Mesenchymal stem cell (in vitro differentiated cells and primary cell): ENCODE measurements at regions not wholly inside any gene's neighbourhood (a gene's known extent, or its start where the extent isn't known, plus 50 kb on each side); places are given as distances from the start of the nearest gene placed in this dataset.
A peak's percentile ranks its signal among the peaks of the same experiment; 100 is the strongest.

Source experiments
- DNase-seq: peaks from one replicate; pipeline ENCODE4 v3.0.0-alpha.2; 2013
- H2AFZ ChIP-seq: one replicate; pipeline ENCODE4 v1.6.1; 2013; ENCODE audit warnings: low read depth, mild to moderate bottlenecking, control low read depth, inconsistent platforms, low read length, moderate library complexity
- H2AK5ac ChIP-seq: 2 replicates; pipeline ENCODE4 v1.6.1; 2013; ENCODE audit warnings: low read length, moderate library complexity, mild to moderate bottlenecking, inconsistent platforms; ENCODE audit not compliant: severe bottlenecking
- H2BK120ac ChIP-seq: one replicate; pipeline ENCODE4 v1.6.1; 2013; ENCODE audit warnings: low read depth, mild to moderate bottlenecking, inconsistent platforms, low read length, moderate library complexity
- H2BK12ac ChIP-seq, 2 experiments: one replicate each; pipeline ENCODE4 v1.6.1; 2013; ENCODE audit warnings: inconsistent platforms in 2 of 2, low read length in 2 of 2, mild to moderate bottlenecking in 2 of 2, moderate library complexity in 2 of 2, control low read depth in 1 of 2
- H2BK15ac ChIP-seq: one replicate; pipeline ENCODE4 v1.6.1; 2013; ENCODE audit warnings: mild to moderate bottlenecking, low read depth, inconsistent platforms; ENCODE audit not compliant: poor library complexity, severe bottlenecking
- H2BK5ac ChIP-seq: 2 replicates; pipeline ENCODE4 v1.6.1; 2013; ENCODE audit warnings: low read depth, mild to moderate bottlenecking, low read length, control low read depth, inconsistent platforms; ENCODE audit not compliant: poor library complexity, severe bottlenecking
- H3K14ac ChIP-seq, 2 experiments: one replicate each; pipeline ENCODE4 v1.6.1; 2013; ENCODE audit warnings: inconsistent platforms in 2 of 2, low read length in 2 of 2, control low read depth in 1 of 2, mild to moderate bottlenecking in 1 of 2, moderate library complexity in 1 of 2
- H3K18ac ChIP-seq, 2 experiments: one replicate each; pipeline ENCODE4 v1.6.1; 2013; ENCODE audit warnings: inconsistent platforms in 2 of 2, low read length in 2 of 2, control low read depth in 1 of 2, low read depth in 1 of 2, mild to moderate bottlenecking in 1 of 2
- H3K23ac ChIP-seq, 2 experiments: one replicate each; pipeline ENCODE4 v1.6.1; 2013; ENCODE audit warnings: inconsistent platforms in 2 of 2, low read length in 2 of 2, mild to moderate bottlenecking in 2 of 2, moderate library complexity in 2 of 2, control low read depth in 1 of 2
- H3K27ac ChIP-seq: 2 replicates; pipeline ENCODE4 v1.5.1; 2013; ENCODE audit warnings: mild to moderate bottlenecking, moderate library complexity, low read length, control low read depth, inconsistent platforms; ENCODE audit not compliant: poor library complexity, severe bottlenecking
- H3K27me3 ChIP-seq, 2 experiments: 2 replicates each; pipeline versions ENCODE4 v1.6.1 to v1.7.0; 2013; ENCODE audit warnings: low read length in 2 of 2, mild to moderate bottlenecking in 2 of 2, moderate library complexity in 2 of 2, control low read depth in 1 of 2, inconsistent platforms in 1 of 2; ENCODE audit not compliant: control insufficient read depth in 1 of 2, insufficient read depth in 1 of 2
- H3K36me3 ChIP-seq, 2 experiments: 2 replicates each; pipeline versions ENCODE4 v1.6.1 to v1.7.0; 2013; ENCODE audit warnings: low read length in 2 of 2, control low read depth in 1 of 2, inconsistent platforms in 1 of 2, low read depth in 1 of 2, mild to moderate bottlenecking in 1 of 2; ENCODE audit not compliant: insufficient read depth in 2 of 2, control insufficient read depth in 1 of 2
- H3K4ac ChIP-seq, 2 experiments: one replicate each; pipeline ENCODE4 v1.6.1; 2013; ENCODE audit warnings: inconsistent platforms in 2 of 2, low read length in 2 of 2, mild to moderate bottlenecking in 2 of 2, moderate library complexity in 2 of 2, control low read depth in 1 of 2, low read depth in 1 of 2
- H3K4me1 ChIP-seq: 2 replicates; pipeline ENCODE4 v1.6.1; 2013; ENCODE audit warnings: low read depth, low read length, control low read depth; ENCODE audit not compliant: control insufficient read depth, insufficient read depth
- H3K4me2 ChIP-seq: 2 replicates; pipeline ENCODE4 v1.6.1; 2013; ENCODE audit warnings: low read length, mild to moderate bottlenecking, inconsistent platforms; ENCODE audit not compliant: poor library complexity, severe bottlenecking
- H3K4me3 ChIP-seq, 2 experiments: 2 replicates each; pipeline versions ENCODE4 v1.5.1 to v1.7.0; 2013; ENCODE audit warnings: low read length in 2 of 2, mild to moderate bottlenecking in 2 of 2, control low read depth in 1 of 2, low read depth in 1 of 2; ENCODE audit not compliant: insufficient read depth in 1 of 2
- H3K79me1 ChIP-seq: replicated peaks from 2 replicates; pipeline ENCODE4 v1.6.1; 2013; ENCODE audit warnings: mild to moderate bottlenecking, control low read depth, low read length, inconsistent platforms; ENCODE audit not compliant: poor library complexity, severe bottlenecking
- H3K9ac ChIP-seq: 2 replicates; pipeline ENCODE4 v1.7.0; 2013; ENCODE audit warnings: mild to moderate bottlenecking, low read length, moderate library complexity
- H3K9me3 ChIP-seq: 2 replicates; pipeline ENCODE4 v1.7.0; 2013; ENCODE audit warnings: mild to moderate bottlenecking, low read length; ENCODE audit not compliant: control insufficient read depth
- H4K8ac ChIP-seq: one replicate; pipeline ENCODE4 v1.6.1; 2013; ENCODE audit warnings: inconsistent platforms, mild to moderate bottlenecking, low read length, moderate library complexity
- H4K91ac ChIP-seq: one replicate; pipeline ENCODE4 v1.6.1; 2013; ENCODE audit warnings: mild to moderate bottlenecking, low read length, inconsistent platforms
- WGBS: methylation state at CpG from one replicate; pipeline ENCODE4 v1.1.7; 2013; ENCODE audit warnings: mixed read lengths; 5-methylcytosine and 5-hydroxymethylcytosine counted together

GRCh38 chr12:24387381-24387780 is 437.9 kb upstream of the SOX5 start:
- H2AFZ ChIP-seq = no peak overlapping the region

DNA sequence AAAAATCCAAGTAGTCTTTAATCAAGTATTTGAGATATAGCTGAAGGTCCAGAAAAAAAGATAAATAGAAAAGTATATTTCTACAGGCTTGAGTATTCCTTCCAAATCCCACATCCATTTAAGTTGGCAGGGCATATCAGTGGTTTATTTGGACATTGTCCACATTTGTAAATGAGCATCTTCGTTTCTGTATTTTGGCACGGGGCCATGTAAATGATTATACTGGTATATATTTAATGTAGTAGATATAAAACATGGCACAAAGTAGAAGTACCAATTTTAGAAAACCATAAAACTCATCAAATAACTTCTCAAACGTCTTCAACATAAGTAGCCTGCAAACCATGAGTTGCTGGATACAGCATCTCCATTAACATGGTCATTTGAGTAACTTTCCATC is 437.4 kb upstream of the SOX5 start:
- no peak overlapping the region for H3K18ac ChIP-seq
- no peak overlapping the region for H4K91ac ChIP-seq

More at GRCh38 chr12:24387381-24387780, 437.9 kb upstream of the SOX5 start:
- H2BK15ac ChIP-seq = no peak overlapping the region
- H3K27ac ChIP-seq = no peak overlapping the region
- no peak overlapping the region for H3K23ac ChIP-seq
- H3K4me2 ChIP-seq = no peak overlapping the region
- no peaks in the 10 kb centered on the region for H3K4me1 ChIP-seq
- no peak overlapping the region for H3K4me3 ChIP-seq
- H2BK5ac ChIP-seq = no peak overlapping the region
- H3K4ac ChIP-seq = no peak overlapping the region
- H4K91ac ChIP-seq = no peak overlapping the region
- H3K14ac ChIP-seq = no peak overlapping the region
- DNase-seq = no peak
- H3K27me3 ChIP-seq = no peaks in the 10 kb centered on the region
- no peak overlapping the region for H2BK120ac ChIP-seq
- H3K36me3 ChIP-seq = no peaks in the 10 kb centered on the region
- H3K9ac ChIP-seq = no peak overlapping the region
- no peaks in the 10 kb centered on the region for H3K79me1 ChIP-seq
- no peak overlapping the region for H4K8ac ChIP-seq
- H3K9me3 ChIP-seq = peaks cover 10% of the 10 kb centered on the region
- no peak overlapping the region for H2BK12ac ChIP-seq
- 94% methylated on average over 2 of the region's 3 CpGs for WGBS
- no peak overlapping the region for H3K18ac ChIP-seq
- H2AK5ac ChIP-seq = no peak overlapping the region

DNA sequence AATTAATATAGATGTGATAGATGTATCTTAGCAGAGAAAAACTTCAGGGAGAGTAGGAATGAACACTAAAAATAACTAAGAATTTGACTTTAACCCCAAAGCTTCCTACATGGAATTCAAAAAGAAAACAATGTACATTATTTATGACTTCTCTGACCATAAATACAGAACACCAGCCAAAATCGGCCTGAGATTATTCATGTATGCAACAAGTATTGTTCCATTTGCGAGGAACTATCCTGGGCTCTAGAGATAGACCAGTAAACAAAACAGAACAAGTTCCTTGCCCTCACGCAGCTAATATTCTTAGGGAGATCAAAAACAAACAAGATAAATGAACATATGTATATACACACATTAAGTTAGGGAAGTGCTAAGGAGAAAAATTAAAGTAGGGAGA is 432.3 kb upstream of the SOX5 start:
- H3K79me1 ChIP-seq = no peaks in the 10 kb centered on the region
- H3K9me3 ChIP-seq = no peaks in the 10 kb centered on the region
- H2AK5ac ChIP-seq = no peak overlapping the region
- no peak overlapping the region for H2AFZ ChIP-seq
- 62% methylated on average over 2 of the region's 3 CpGs for WGBS
- no peak overlapping the region for H3K4me3 ChIP-seq
- H3K27ac ChIP-seq = no peak overlapping the region
- no peak overlapping the region for H3K23ac ChIP-seq
- H3K36me3 ChIP-seq = no peaks in the 10 kb centered on the region
- no peaks in the 10 kb centered on the region for H3K27me3 ChIP-seq
- H3K18ac ChIP-seq = no peak overlapping the region
- no peak overlapping the region for H2BK12ac ChIP-seq
- no peak overlapping the region for H2BK15ac ChIP-seq
- no peak overlapping the region for H3K14ac ChIP-seq
- no peak overlapping the region for H3K4ac ChIP-seq
- no peak overlapping the region for H4K8ac ChIP-seq
- peaks cover 1% of the 10 kb centered on the region for H3K4me1 ChIP-seq
- H4K91ac ChIP-seq = no peak overlapping the region
- no peak for DNase-seq
- no peak overlapping the region for H3K9ac ChIP-seq
- H3K4me2 ChIP-seq = no peak overlapping the region
- H2BK5ac ChIP-seq = no peak overlapping the region
- H2BK120ac ChIP-seq = no peak overlapping the region

More for the DNA sequence above, 437.4 kb upstream of the SOX5 start:
- DNase-seq = no peak
- Histone ChIP-seq H3K9ac (no peak overlapping the region), H2BK5ac (no peak overlapping the region), H2BK15ac (no peak overlapping the region), H2AK5ac (no peak overlapping the region), H2AFZ (no peak overlapping the region), H2BK12ac (no peak overlapping the region), H3K36me3 (no peaks in the 10 kb centered on the region), H3K4me2 (no peak overlapping the region), H3K4me3 (no peak overlapping the region), H3K14ac (no peak overlapping the region), H3K27me3 (no peaks in the 10 kb centered on the region), H3K4me1 (no peaks in the 10 kb centered on the region), H3K27ac (no peak overlapping the region), H4K8ac (no peak overlapping the region), H3K4ac (no peak overlapping the region), H3K23ac (no peak overlapping the region), H3K9me3 (peaks cover 10% of the 10 kb centered on the region), H2BK120ac (no peak overlapping the region), H3K79me1 (no peaks in the 10 kb centered on the region)
- 84% methylated on average over 1 of the region's 3 CpGs for WGBS

GRCh38 chr12:24379861-24380521 is 430.5 kb upstream of the SOX5 start:
- Histone ChIP-seq H3K18ac (peak overlapping the region in 1 of 2 experiments; percentile 18), H3K23ac (no peak overlapping the region), H4K91ac (no peak overlapping the region), H3K27me3 (no peaks in the 10 kb centered on the region), H2BK120ac (peak overlapping the region; percentile 54), H3K4me3 (no peak overlapping the region), H3K9me3 (no peaks in the 10 kb centered on the region), H2AFZ (no peak overlapping the region), H2AK5ac (peak overlapping the region; percentile 2), H3K27ac (no peak overlapping the region), H2BK12ac (peak overlapping the region in 1 of 2 experiments; percentile 6), H3K4me2 (no peak overlapping the region), H2BK5ac (no peak overlapping the region), H2BK15ac (no peak overlapping the region), H3K9ac (no peak overlapping the region), H3K4ac (no peak overlapping the region), H3K4me1 (peaks cover 1% of the 10 kb centered on the region), H4K8ac (no peak overlapping the region), H3K36me3 (no peaks in the 10 kb centered on the region), H3K79me1 (peaks cover 2% of the 10 kb centered on the region), H3K14ac (no peak overlapping the region)
- WGBS = 73% methylated on average over 5 of the region's 5 CpGs
- DNase-seq = no peak
